ENCODE measurements at regions not wholly inside any gene's neighbourhood (a gene's known extent, or its start where the extent isn't known, plus 50 kb on each side); places are given as distances from the start of the nearest gene placed in this dataset.

DNA sequence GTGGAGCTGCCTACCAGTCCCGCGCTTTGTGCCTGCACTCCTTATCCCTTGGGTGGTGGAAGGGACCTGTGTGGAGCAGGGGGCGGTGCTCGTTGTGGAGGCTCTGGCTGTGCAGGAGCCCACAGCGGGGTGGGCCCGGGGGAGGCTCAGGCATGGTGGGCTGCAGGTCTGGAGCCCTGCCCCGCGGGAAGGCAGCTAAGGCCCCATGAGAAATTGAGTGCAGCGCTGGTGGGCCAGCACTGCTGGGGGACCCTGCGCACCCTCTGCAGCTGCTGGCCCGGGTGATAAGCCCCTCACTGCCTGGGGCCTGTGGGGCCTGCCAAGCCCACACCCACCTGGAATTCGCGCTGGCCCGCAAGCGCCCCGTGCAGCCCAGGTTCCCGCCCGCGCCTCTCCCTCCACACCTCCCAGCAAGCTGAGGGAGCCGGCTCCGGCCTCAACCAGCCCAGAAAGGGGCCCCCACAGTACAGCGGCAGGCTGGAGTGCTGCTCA, 859.6 kb upstream of the KCND2 start:
- TF ChIP-seq, protein P1, sequence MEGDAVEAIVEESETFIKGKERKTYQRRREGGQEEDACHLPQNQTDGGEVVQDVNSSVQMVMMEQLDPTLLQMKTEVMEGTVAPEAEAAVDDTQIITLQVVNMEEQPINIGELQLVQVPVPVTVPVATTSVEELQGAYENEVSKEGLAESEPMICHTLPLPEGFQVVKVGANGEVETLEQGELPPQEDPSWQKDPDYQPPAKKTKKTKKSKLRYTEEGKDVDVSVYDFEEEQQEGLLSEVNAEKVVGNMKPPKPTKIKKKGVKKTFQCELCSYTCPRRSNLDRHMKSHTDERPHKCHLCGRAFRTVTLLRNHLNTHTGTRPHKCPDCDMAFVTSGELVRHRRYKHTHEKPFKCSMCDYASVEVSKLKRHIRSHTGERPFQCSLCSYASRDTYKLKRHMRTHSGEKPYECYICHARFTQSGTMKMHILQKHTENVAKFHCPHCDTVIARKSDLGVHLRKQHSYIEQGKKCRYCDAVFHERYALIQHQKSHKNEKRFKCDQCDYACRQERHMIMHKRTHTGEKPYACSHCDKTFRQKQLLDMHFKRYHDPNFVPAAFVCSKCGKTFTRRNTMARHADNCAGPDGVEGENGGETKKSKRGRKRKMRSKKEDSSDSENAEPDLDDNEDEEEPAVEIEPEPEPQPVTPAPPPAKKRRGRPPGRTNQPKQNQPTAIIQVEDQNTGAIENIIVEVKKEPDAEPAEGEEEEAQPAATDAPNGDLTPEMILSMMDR (IDR thresholded peaks at IDR 0.05), result no peak
- no peak for TF ChIP-seq POLR2AphosphoS5 (IDR thresholded peaks at IDR 0.05; ENCODE audit: insufficient read depth in 1 of 2, low read depth in 1 of 2)

Data from vagina (tissue), 2 donors.